ENCODE measurements at regions not wholly inside any gene's neighbourhood (a gene's known extent, or its start where the extent isn't known, plus 50 kb on each side); places are given as distances from the start of the nearest gene placed in this dataset.

GRCh38 chr15:47507221-47507985 lies 209.9 kb upstream of the SEMA6D start:
- TF ChIP-seq POLR2A (IDR thresholded peaks at IDR 0.05; ENCODE audit: low read length) (no peak), CTCF (IDR thresholded peaks at IDR 0.05) (no peak), SREBF2 (IDR thresholded peaks at IDR 0.05) (no peak), HDAC2 (IDR thresholded peaks at IDR 0.05) (no peak), RFX5 (IDR thresholded peaks at IDR 0.05) (no peak), ZNF302 (CRISPR knock-in tag; IDR thresholded peaks at IDR 0.05) (no peak)

Data from A549 (cell line).